HPDE6-E6E7 (cell line): ENCODE measurements at regions not wholly inside any gene's neighbourhood (a gene's known extent, or its start where the extent isn't known, plus 50 kb on each side); places are given as distances from the start of the nearest gene placed in this dataset.
A peak's percentile ranks its signal among the peaks of the same experiment; 100 is the strongest.
"Not testable (repeated sequence)": the region's sequence is repeated elsewhere in the genome, so short reads cannot be mapped to it uniquely, and the experiment has no call there.

Source experiments
- DNase-seq: peaks from one replicate; pipeline ENCODE4 v3.0.0; 2011; ENCODE audit warnings: missing footprints; ENCODE audit errors: extremely low spot score

- DNase-seq: not testable (repeated sequence)
These were observed 93.3 kb downstream of the ANKRD30BL start for GRCh38 chr2:132068407-132068806.

- DNase-seq: not testable (repeated sequence)
These were observed 96.4 kb downstream of the ANKRD30BL start for GRCh38 chr2:132065391-132065790.

GRCh38 chr2:132039609-132040236 lies 122.0 kb downstream of the ANKRD30BL start:
- not testable (repeated sequence) for DNase-seq

GRCh38 chr2:132038883-132039235 lies 122.9 kb downstream of the ANKRD30BL start:
- not testable (repeated sequence) for DNase-seq

- DNase-seq: no peak
These were observed 123.4 kb downstream of the ANKRD30BL start for GRCh38 chr2:132038179-132038882.

GRCh38 chr2:132037527-132038178 lies 124.1 kb downstream of the ANKRD30BL start:
- no peak for DNase-seq

- DNase-seq: no peak
These were observed 127.1 kb downstream of the ANKRD30BL start for GRCh38 chr2:132034646-132035045.

- DNase-seq: no peak
These were observed 127.8 kb downstream of the ANKRD30BL start for GRCh38 chr2:132033949-132034348.

GRCh38 chr2:132033365-132033764 lies 128.4 kb downstream of the ANKRD30BL start:
- DNase-seq: no peak

GRCh38 chr2:132012046-132012445 lies 149.7 kb downstream of the ANKRD30BL start:
- DNase-seq: not testable (repeated sequence)

- no peak for DNase-seq
These were observed 151.8 kb downstream of the ANKRD30BL start for GRCh38 chr2:132009874-132010521.

- DNase-seq: no peak
These were observed 152.4 kb downstream of the ANKRD30BL start for GRCh38 chr2:132009177-132009873.

GRCh38 chr2:131990751-131991150 lies 171.0 kb downstream of the ANKRD30BL start:
- DNase-seq: not testable (repeated sequence)

GRCh38 chr2:131966671-131967070 lies 195.1 kb downstream of the ANKRD30BL start:
- DNase-seq: not testable (repeated sequence)

- DNase-seq: no peak
These were observed 195.5 kb downstream of the ANKRD30BL start for GRCh38 chr2:131966256-131966655.

GRCh38 chr2:131958019-131958609 lies 203.6 kb downstream of the ANKRD30BL start:
- not testable (repeated sequence) for DNase-seq

- DNase-seq: not testable (repeated sequence)
These were observed 213.1 kb downstream of the ANKRD30BL start for GRCh38 chr2:131948641-131949040.

- DNase-seq: peak; percentile 9
These were observed 238.5 kb downstream of the ANKRD30BL start for GRCh38 chr2:131923287-131923686.

GRCh38 chr2:131922854-131923253 lies 238.9 kb downstream of the ANKRD30BL start:
- DNase-seq: not testable (repeated sequence)
